22Rv1 (cell line): ENCODE measurements at regions not wholly inside any gene's neighbourhood (a gene's known extent, or its start where the extent isn't known, plus 50 kb on each side); places are given as distances from the start of the nearest gene placed in this dataset.

Source experiments
- H3K27ac ChIP-seq: fragments of 450-650 bp; 2 replicates; pipeline ENCODE4 v1.5.1; 2017
- ZFX ChIP-seq: fragments of 450-650 bp; IDR thresholded peaks from 2 replicates; pipeline ENCODE4 v1.6.1; 2017; ENCODE audit warnings: antibody characterized with exemption, borderline replicate concordance
- TF ChIP-seq, protein P1 (sequence below): fragments of 450-650 bp; IDR thresholded peaks from 2 replicates; pipeline ENCODE4 v1.5.1; 2017; ENCODE audit warnings: mild to moderate bottlenecking

DNA sequence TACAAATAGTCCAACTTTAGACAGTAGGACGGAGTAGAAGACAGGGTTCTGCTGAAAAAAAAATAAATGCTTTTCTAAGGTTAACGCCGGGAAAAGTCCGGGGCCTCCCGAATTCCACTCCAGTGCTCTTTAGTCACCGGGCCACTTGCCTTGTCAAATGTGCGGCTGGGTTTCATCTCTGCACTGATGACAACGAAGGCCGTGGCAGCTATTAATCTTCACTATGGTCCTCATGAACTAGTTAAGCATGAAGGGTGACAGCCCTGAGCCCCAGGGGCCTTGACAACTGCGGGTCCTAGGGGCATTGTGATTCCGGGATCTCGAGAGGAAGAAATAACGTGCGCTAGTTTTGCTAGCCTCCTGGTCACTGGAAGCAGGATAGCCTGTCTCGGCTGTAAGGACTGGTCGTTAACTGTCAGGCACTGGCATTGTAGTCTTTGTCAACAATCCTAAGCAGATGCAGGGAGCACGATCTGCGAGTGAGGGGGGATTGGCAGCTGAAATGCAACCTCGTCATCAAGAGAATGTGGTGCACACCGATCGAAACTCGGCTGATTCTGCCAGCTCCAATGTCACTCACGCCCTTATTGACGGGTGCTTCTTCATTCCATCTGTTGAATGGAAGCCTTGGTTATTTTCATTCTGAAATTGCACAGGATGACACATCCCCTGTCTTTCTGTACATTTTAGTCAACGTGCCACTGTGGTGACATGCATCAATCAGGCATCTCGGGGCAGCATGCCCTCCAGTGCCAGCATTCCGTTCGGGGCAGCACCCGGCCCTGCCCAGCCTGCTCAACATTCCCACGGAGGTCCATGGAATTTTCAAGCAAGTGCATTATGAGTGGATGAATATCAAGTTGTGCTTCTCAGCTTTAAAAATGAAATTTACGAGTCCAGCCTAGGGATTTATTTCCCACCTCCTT lies 51.6 kb upstream of the MGMT start:
- no peak for TF ChIP-seq ZFX
- TF ChIP-seq, protein P1, sequence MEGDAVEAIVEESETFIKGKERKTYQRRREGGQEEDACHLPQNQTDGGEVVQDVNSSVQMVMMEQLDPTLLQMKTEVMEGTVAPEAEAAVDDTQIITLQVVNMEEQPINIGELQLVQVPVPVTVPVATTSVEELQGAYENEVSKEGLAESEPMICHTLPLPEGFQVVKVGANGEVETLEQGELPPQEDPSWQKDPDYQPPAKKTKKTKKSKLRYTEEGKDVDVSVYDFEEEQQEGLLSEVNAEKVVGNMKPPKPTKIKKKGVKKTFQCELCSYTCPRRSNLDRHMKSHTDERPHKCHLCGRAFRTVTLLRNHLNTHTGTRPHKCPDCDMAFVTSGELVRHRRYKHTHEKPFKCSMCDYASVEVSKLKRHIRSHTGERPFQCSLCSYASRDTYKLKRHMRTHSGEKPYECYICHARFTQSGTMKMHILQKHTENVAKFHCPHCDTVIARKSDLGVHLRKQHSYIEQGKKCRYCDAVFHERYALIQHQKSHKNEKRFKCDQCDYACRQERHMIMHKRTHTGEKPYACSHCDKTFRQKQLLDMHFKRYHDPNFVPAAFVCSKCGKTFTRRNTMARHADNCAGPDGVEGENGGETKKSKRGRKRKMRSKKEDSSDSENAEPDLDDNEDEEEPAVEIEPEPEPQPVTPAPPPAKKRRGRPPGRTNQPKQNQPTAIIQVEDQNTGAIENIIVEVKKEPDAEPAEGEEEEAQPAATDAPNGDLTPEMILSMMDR: no peak
- no peak overlapping the region for H3K27ac ChIP-seq

DNA sequence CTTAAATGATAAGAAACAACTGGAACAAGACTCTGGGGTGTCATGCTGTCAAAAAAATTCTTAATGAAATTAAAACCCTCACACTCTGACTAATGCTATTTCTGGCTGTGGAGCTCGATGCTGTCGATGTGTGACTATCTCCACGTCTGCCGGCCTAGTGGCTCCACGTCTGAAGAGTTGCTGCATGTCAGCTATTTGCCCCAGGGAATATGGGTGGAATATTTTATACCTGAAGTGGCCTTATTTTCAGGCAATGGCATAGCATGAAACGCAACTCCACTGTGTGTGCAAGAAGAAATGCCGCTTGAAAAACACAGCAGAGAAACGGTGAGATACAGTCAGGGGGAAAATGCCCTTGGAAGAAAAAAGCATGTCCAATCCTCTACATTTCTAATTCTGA lies 50.9 kb upstream of the MGMT start:
- TF ChIP-seq, protein P1: no peak
- TF ChIP-seq ZFX: no peak
- H3K27ac ChIP-seq: no peak overlapping the region

DNA sequence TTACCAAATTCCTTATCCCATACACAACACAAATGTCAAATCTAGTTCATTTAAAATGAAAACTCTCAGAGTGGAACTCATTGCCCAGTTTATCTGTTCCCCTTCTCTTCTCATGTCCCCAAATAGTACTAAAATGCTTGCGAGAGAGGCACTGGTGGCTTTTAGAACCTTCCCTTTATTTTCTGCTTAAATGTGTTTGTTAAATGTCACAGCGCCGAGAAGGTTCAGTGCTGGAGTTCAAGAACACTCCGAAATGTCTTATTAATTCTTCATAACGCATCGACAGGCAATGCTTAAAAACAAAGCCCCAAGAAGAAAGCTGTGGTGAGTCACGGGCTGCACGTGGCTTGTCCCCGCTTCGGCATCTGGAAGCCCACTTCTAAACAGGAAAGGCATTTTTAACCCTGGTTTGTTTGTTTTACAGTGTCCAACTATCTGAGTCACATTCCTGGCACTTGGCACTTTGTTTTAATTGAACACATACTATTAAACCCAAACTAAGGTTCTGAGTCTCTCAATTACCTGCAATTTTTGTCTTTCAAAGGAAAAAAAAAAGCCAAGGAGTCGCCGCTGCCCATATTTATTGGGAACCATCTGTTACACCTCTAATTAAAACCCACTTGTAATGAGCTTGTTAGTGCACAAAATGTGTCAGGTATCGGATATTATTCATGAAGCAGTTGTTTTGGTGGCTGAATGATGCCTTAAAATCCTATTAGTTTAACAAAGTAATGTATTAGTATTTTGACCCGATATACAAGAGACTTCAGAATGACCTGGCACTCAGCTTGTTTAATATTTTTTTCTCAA lies 49.9 kb upstream of the MGMT start:
- TF ChIP-seq, protein P1: no peak
- TF ChIP-seq ZFX: no peak
- H3K27ac ChIP-seq: no peak overlapping the region
